ENCODE measurements at regions not wholly inside any gene's neighbourhood (a gene's known extent, or its start where the extent isn't known, plus 50 kb on each side); places are given as distances from the start of the nearest gene placed in this dataset.

GRCh38 chr19:23810496-23810895 lies 51.8 kb upstream of the ZNF681 start:
- TF ChIP-seq EZH2 (IDR thresholded peaks at IDR 0.05; ENCODE audit: low read length): no peak
- no peak for TF ChIP-seq CTCF (optimal IDR thresholded peaks at IDR 0.05 in 1 of 3, IDR thresholded peaks at IDR 0.05 in 1 of 3, conservative IDR thresholded peaks at IDR 0.05 in 1 of 3; ENCODE audit: extremely low read depth in 1 of 3, insufficient read depth in 2 of 3, low read length in 3 of 3)
